ENCODE measurements at regions not wholly inside any gene's neighbourhood (a gene's known extent, or its start where the extent isn't known, plus 50 kb on each side); places are given as distances from the start of the nearest gene placed in this dataset.

DNA sequence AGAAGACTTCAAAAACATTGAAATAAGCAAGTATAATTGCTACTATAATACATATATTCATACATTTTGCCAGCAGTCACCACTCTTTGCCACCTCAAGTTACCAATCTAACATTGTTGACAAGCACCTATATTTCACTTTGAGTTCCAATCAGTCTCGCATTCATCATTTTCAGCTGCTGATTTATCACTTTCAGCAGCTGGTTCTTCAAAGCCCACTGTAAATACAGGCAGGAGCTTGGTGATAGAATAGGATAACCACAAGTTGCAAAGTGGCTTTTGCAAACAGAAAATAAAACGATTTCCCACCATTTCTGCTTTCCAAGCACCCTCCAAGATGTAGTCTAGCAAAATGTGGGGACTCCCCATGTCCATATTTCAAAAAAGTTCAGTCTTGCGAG lies 114.2 kb upstream of the ITGA1 start:
- TF ChIP-seq, protein P1, sequence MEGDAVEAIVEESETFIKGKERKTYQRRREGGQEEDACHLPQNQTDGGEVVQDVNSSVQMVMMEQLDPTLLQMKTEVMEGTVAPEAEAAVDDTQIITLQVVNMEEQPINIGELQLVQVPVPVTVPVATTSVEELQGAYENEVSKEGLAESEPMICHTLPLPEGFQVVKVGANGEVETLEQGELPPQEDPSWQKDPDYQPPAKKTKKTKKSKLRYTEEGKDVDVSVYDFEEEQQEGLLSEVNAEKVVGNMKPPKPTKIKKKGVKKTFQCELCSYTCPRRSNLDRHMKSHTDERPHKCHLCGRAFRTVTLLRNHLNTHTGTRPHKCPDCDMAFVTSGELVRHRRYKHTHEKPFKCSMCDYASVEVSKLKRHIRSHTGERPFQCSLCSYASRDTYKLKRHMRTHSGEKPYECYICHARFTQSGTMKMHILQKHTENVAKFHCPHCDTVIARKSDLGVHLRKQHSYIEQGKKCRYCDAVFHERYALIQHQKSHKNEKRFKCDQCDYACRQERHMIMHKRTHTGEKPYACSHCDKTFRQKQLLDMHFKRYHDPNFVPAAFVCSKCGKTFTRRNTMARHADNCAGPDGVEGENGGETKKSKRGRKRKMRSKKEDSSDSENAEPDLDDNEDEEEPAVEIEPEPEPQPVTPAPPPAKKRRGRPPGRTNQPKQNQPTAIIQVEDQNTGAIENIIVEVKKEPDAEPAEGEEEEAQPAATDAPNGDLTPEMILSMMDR (conservative IDR thresholded peaks at IDR 0.05; ENCODE audit: low read length) = no peak
- DNase-seq (ENCODE audit: low read depth) = no peak
- no peak overlapping the region for H3K4me3 ChIP-seq (ENCODE audit: low read length)

DNA sequence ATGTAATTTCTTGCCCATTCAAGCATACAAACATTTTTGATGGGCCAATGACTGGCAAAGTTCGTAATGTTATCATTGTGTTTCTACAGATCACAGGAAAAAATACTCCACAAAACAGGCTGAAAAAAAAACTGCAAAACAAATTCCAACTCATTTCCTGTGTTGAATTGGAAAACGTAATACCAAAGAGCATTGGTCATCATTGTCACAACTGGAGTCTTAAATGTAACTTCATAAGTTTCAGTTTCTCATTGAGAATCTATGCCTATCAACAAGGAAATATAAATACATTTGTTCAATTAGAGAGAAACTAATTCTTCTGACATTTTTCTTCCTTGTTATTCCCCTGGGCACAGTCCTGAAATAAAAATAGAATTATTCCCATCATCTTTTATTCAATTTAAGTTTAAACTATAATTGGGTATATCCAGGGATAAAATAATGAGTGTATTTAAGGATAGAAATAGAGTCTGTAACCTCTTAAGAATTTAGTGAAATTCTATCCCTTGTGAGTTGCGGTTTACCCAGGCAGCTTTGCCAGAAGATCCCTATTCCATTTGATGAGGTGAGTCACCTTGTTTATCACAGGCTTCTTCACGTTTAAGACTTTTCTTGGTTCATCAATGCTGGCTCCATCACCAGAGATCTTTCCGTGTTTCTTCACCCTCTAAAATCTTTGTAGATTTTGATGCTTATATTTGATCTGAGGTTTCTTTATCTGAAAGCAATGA lies 112.7 kb upstream of the ITGA1 start:
- peak; percentile 71 for DNase-seq (ENCODE audit: low read depth)
- H3K4me3 ChIP-seq (ENCODE audit: low read length) = peak overlapping the region; percentile 4
- TF ChIP-seq, protein P1 (conservative IDR thresholded peaks at IDR 0.05; ENCODE audit: low read length) = no peak

DNA sequence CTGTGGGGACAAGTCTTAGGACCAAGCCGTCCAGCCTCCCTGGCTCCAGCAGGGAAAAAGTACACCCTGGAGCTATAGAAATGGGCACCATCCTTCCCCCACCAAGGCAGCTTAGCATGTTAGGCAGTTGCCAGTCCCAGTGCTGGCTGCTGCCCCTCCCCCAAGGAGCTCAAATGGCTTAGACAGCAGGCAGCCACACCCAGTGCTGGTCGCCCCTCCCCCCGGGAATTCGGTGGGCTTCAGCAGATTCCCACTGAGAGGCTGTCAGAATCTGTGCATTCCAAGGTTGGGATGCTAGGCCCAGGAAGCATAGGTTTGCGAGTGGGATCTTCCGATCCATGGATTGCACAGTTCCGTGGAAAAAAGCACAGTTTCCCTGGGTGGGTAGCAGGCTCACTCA lies 105.2 kb upstream of the ITGA1 start:
- TF ChIP-seq, protein P1 (conservative IDR thresholded peaks at IDR 0.05; ENCODE audit: low read length) = no peak
- DNase-seq (ENCODE audit: low read depth) = no peak
- H3K4me3 ChIP-seq (ENCODE audit: low read length) = no peak overlapping the region

DNA sequence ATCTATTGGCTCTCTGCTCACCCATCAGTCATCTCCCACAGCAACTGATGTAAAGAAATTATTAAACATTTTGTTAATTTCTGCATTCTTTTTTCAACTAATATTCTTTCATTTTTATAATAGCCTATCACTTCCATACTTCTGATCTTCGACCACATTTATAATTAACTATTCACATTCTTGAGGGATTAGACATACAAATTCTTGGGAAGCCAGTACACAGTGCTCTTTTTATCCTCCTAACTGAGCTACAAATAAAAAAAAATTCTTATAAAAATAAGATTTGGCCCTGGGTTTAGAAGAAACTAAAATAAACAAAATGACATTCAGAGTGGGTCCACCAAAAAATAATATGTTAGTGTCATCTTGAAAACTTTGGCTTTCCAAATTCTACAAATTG lies 103.7 kb upstream of the ITGA1 start:
- TF ChIP-seq, protein P1 (conservative IDR thresholded peaks at IDR 0.05; ENCODE audit: low read length) = no peak
- no peak overlapping the region for H3K4me3 ChIP-seq (ENCODE audit: low read length)
- peak; percentile 41 for DNase-seq (ENCODE audit: low read depth)

DNA sequence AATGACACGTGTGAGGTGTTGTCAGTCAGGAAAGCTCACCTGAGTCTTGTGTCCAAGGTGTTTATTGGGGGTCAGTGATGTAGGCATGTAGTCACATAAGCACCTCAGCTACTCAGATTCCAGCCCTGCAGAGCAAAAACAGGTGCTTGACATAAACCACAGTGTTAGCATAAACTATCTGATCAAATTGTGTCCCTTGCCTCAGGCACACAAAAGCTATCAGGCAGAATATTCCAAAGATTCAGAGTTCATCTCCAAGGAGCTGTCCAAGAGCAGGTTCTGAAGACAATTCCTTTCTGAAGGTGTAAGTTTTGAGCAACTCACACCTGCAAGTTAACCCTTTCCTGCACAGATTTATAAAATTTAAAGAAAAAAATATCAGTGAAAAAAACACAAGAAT lies 102.2 kb upstream of the ITGA1 start:
- TF ChIP-seq, protein P1 (conservative IDR thresholded peaks at IDR 0.05; ENCODE audit: low read length) = no peak
- no peak for DNase-seq (ENCODE audit: low read depth)
- no peak overlapping the region for H3K4me3 ChIP-seq (ENCODE audit: low read length)

DNA sequence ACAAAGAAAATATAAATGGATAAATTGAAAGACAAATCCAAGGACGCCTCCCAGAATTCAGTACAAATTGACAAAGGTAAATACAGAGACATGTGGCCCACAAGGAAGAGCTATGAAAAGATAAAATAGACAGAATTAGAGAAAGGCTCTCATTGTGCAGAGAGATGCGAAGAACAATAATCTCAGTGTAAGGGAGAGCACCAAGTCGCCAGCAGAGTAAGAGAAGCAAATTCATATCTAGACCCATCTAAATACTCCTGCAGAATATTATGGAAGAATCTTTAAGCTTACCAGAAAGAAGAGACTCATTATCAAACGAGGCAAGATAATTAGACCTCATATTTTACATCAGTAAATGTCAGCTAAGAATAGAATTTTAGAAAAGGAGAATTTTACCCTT lies 101.7 kb upstream of the ITGA1 start:
- no peak overlapping the region for H3K4me3 ChIP-seq (ENCODE audit: low read length)
- DNase-seq (ENCODE audit: low read depth) = no peak
- TF ChIP-seq, protein P1 (conservative IDR thresholded peaks at IDR 0.05; ENCODE audit: low read length) = no peak

DNA sequence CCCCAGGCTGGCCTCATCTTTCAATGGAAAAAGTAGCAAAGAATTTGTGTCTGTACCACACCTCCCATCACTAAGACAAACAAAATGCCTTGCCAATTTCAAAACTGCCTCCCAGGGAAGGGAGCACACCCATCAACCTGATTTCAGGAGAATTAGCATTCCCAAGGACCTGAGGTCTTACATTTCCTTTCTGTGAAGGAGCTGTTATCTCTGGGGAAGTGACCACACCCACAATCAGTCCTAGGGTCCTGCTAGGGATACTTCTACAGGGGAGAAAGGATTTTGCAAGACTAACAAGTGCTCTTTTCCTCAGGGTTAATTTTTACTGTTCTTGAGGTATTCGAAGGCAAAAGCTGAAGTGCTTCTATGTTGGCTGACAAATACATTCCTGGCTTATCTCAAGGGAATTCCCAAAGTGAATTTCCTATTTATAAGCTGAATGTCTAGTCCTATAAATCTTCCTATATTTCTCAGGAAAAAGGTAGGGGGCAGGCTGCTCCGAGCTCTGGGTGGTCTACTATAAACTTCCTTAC lies 97.4 kb upstream of the ITGA1 start:
- H3K4me3 ChIP-seq (ENCODE audit: low read length) = no peak overlapping the region
- TF ChIP-seq, protein P1 (conservative IDR thresholded peaks at IDR 0.05; ENCODE audit: low read length) = no peak
- peak; percentile 61 for DNase-seq (ENCODE audit: low read depth)
